ENCODE measurements at regions not wholly inside any gene's neighbourhood (a gene's known extent, or its start where the extent isn't known, plus 50 kb on each side); places are given as distances from the start of the nearest gene placed in this dataset.

- H3K9me3 ChIP-seq (ENCODE audit: low read depth, low read length, poor library complexity, severe bottlenecking) = no peaks in the 10 kb centered on the region
- ChIA-PET CTCF (no interaction called here), POLR2A (ENCODE audit: low non-redundant PET) (no interaction called here)
- H3K27ac ChIP-seq (ENCODE audit: low read depth, low read length, poor library complexity, severe bottlenecking) = no peak overlapping the region
- intact Hi-C loops (cut with micrococcal nuclease; ENCODE audit: unreplicated experiment) = no loop called here
- H3K4me1 ChIP-seq (ENCODE audit: insufficient read depth, low read length, poor library complexity, severe bottlenecking) = no peaks in the 10 kb centered on the region
- DNase-seq (ENCODE audit: low spot score) = no peak
- BruUV-seq (replicated peaks) = no TSS peak
- TF ChIP-seq EZH2 (IDR thresholded peaks at IDR 0.05; ENCODE audit: borderline replicate concordance, low read depth, low read length, poor library complexity, severe bottlenecking) = no peak
- TF ChIP-seq, protein P1, sequence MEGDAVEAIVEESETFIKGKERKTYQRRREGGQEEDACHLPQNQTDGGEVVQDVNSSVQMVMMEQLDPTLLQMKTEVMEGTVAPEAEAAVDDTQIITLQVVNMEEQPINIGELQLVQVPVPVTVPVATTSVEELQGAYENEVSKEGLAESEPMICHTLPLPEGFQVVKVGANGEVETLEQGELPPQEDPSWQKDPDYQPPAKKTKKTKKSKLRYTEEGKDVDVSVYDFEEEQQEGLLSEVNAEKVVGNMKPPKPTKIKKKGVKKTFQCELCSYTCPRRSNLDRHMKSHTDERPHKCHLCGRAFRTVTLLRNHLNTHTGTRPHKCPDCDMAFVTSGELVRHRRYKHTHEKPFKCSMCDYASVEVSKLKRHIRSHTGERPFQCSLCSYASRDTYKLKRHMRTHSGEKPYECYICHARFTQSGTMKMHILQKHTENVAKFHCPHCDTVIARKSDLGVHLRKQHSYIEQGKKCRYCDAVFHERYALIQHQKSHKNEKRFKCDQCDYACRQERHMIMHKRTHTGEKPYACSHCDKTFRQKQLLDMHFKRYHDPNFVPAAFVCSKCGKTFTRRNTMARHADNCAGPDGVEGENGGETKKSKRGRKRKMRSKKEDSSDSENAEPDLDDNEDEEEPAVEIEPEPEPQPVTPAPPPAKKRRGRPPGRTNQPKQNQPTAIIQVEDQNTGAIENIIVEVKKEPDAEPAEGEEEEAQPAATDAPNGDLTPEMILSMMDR (conservative IDR thresholded peaks at IDR 0.05; ENCODE audit: low read depth, low read length) = no peak
- no peak overlapping the region for H3K4me3 ChIP-seq (ENCODE audit: low read depth, low read length, poor library complexity, severe bottlenecking)
- no peaks in the 10 kb centered on the region for H3K27me3 ChIP-seq (replicated peaks; ENCODE audit: insufficient read depth, low read depth, low read length, poor library complexity)
- no peaks in the 10 kb centered on the region for H3K36me3 ChIP-seq (ENCODE audit: insufficient read depth, low read length, poor library complexity, severe bottlenecking)
Measured at GRCh38 chr4:110271986-110272385, 73.6 kb upstream of the ELOVL6 start.

DNA sequence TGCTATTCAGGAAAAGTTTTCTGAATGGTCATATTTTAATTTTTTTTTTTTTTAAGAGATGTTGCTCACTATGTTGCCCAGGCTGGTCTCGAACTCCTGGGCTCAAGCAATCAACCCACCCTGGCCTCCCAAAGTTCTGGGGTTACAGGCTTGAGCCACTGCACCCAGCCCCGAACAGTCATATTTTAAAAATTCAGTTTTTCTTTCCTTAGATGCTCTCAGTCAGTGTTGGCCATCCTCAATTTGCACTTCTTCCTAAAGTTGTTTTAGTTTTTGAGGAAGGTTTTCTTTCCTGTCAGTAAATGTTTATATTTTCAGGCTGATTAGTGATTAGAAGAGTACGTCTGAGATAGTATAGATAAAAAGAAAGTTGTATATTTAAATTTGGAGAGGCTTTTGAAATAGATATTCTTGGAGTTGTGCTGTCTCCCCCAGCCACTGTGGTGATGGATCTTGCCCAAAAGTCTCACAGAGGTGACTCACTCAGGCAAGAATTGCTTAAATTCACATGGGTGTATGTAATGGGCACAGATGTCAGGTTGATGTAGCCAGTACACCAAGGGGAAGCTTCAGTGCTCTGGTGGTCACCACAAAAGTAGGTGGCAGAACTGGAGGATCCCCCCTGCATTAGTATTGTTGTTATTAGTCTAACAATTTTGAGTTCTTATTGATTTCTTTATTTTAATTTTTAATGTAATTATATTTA lies 72.2 kb upstream of the ELOVL6 start:
- H3K36me3 ChIP-seq (ENCODE audit: insufficient read depth, low read length, poor library complexity, severe bottlenecking) = no peaks in the 10 kb centered on the region
- intact Hi-C loops (cut with micrococcal nuclease; ENCODE audit: unreplicated experiment) = no loop called here
- no peak for DNase-seq (ENCODE audit: low spot score)
- no peak overlapping the region for H3K27ac ChIP-seq (ENCODE audit: low read depth, low read length, poor library complexity, severe bottlenecking)
- CTCF ChIA-PET = interaction anchor here (0.6 to 0.7 kb wide), 2 partner anchors 45 to 267 kb away, joined by 3 to 9 read pairs; no protein-coding TSS in a partner anchor
- no TSS peak for BruUV-seq (replicated peaks)
- H3K9me3 ChIP-seq (ENCODE audit: low read depth, low read length, poor library complexity, severe bottlenecking) = no peaks in the 10 kb centered on the region
- POLR2A ChIA-PET (ENCODE audit: low non-redundant PET) = no interaction called here
- TF ChIP-seq EZH2 (IDR thresholded peaks at IDR 0.05; ENCODE audit: borderline replicate concordance, low read depth, low read length, poor library complexity, severe bottlenecking) = no peak
- TF ChIP-seq, protein P1 (conservative IDR thresholded peaks at IDR 0.05; ENCODE audit: low read depth, low read length) = no peak
- no peaks in the 10 kb centered on the region for H3K27me3 ChIP-seq (replicated peaks; ENCODE audit: insufficient read depth, low read depth, low read length, poor library complexity)
- H3K4me3 ChIP-seq (ENCODE audit: low read depth, low read length, poor library complexity, severe bottlenecking) = no peak overlapping the region
- no peaks in the 10 kb centered on the region for H3K4me1 ChIP-seq (ENCODE audit: insufficient read depth, low read length, poor library complexity, severe bottlenecking)

DNA sequence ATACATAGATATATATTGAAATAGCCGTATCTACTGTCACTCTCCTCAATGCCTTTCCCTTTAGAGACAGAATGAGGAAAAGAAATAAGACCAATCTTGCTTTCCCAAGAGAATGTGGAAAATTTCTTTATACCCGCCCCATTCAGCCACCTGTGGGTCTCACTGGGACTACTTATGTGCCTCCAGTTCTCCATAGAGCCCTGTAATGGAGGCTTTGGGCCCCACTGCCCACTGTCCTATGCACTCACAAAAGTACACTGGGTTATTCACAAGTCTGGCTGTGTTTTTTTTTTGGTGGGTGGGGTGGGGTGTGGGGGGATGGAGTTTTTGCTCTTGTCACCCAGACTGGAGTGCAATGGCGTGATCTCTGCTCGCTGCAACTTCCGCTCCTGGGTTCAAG lies 70.4 kb upstream of the ELOVL6 start:
- no TSS peak for BruUV-seq (replicated peaks)
- no peak for DNase-seq (ENCODE audit: low spot score)
- H3K9me3 ChIP-seq (ENCODE audit: low read depth, low read length, poor library complexity, severe bottlenecking) = no peaks in the 10 kb centered on the region
- TF ChIP-seq EZH2 (IDR thresholded peaks at IDR 0.05; ENCODE audit: borderline replicate concordance, low read depth, low read length, poor library complexity, severe bottlenecking) = no peak
- TF ChIP-seq, protein P1 (conservative IDR thresholded peaks at IDR 0.05; ENCODE audit: low read depth, low read length) = no peak
- ChIA-PET POLR2A (ENCODE audit: low non-redundant PET) (no interaction called here), CTCF (no interaction called here)
- no peaks in the 10 kb centered on the region for H3K36me3 ChIP-seq (ENCODE audit: insufficient read depth, low read length, poor library complexity, severe bottlenecking)
- no peak overlapping the region for H3K27ac ChIP-seq (ENCODE audit: low read depth, low read length, poor library complexity, severe bottlenecking)
- intact Hi-C loops (cut with micrococcal nuclease; ENCODE audit: unreplicated experiment) = no loop called here
- no peak overlapping the region for H3K4me3 ChIP-seq (ENCODE audit: low read depth, low read length, poor library complexity, severe bottlenecking)
- no peaks in the 10 kb centered on the region for H3K27me3 ChIP-seq (replicated peaks; ENCODE audit: insufficient read depth, low read depth, low read length, poor library complexity)
- no peaks in the 10 kb centered on the region for H3K4me1 ChIP-seq (ENCODE audit: insufficient read depth, low read length, poor library complexity, severe bottlenecking)

Measured in A673 (cell line).